GM13977 (cell line): ENCODE measurements at regions not wholly inside any gene's neighbourhood (a gene's known extent, or its start where the extent isn't known, plus 50 kb on each side); places are given as distances from the start of the nearest gene placed in this dataset.

ENCODE experiments used
- DNase-seq: peaks from one replicate; pipeline ENCODE4 v3.0.0; 2012; ENCODE audit warnings: low spot score
- CTCF ChIP-seq: IDR thresholded peaks from 2 replicates; pipeline ENCODE4 v1.5.1; 2012; ENCODE audit warnings: mild to moderate bottlenecking, control low read depth; ENCODE audit not compliant: insufficient read depth; ENCODE audit errors: extremely low read depth, missing control alignments
- in situ Hi-C: fragments of 300-500 bp; cut with MboI; formaldehyde crosslinking; loops from one replicate; pipeline ENCODE4 v1.12.0; 2022; ENCODE audit warnings: low sequenced_read_pairs, low pct_unique_long_range_greater_than_20kb, mixed read lengths, inconsistent platforms; ENCODE audit not compliant: unreplicated experiment

DNA sequence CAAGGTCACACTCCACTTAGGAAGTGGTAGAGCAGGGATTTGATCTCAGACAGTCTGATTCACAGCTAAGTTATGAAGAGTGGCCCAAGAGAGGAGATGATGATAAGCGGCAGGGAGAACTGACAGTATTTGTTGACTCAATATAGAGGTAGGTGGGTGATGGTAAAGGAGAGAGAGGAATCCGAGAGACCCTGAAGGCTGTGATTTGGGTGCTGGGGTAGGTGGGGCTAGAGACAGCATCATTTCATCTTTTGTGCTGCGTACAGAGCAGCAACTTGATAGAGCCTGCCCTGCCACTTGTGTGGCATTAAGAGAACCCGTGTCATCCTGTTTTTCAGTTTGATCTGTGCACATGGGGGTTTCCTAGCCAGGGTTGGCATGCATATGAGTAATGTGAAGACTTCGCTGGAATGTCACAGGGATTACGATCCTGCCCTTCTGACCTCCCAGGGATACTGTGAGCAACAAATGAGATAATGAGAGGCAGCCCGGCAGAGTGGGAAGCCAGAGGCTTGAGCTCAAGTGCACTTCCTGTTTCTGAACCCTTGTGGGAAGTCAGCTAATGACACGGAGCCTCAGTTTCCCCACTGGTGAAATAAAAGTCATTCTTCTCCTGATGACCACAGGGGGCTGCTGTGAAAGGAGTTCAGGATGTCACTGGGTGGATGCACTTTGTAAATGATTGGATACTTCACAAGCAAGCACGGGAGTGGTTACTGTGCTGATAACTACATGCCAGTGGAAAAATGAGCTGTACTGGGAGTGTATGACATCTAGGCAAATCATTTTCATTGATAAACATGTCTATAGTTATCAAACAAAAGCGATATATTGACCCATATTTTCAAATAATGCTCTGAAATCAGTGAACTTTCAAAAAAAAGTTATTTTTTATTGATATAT is 59.5 kb upstream of the IGF1 start:
- no peak for TF ChIP-seq CTCF
- no peak for DNase-seq
- in situ Hi-C loops, result no loop called here

DNA sequence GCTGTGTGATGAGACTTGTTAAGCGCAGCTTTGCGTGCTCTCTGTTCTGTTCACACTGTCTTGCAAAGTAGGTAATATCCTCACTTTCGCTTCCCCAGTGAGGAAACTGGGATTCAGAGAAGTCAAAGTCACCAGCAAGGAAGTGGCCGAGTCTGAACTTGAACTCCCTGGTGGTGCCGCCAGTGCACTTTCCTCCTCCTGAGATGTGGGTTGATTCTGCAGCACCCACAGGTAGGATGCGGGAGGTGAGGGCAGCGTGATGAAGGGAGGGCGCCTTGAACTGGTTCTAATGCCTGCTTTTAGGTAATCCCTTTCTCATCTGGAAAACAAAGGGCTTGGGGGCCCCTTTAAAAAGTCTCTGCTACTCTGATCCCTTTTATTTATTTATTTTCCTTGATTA is 54.9 kb upstream of the IGF1 start:
- in situ Hi-C loops, result no loop called here
- no peak for DNase-seq
- TF ChIP-seq CTCF, result no peak

DNA sequence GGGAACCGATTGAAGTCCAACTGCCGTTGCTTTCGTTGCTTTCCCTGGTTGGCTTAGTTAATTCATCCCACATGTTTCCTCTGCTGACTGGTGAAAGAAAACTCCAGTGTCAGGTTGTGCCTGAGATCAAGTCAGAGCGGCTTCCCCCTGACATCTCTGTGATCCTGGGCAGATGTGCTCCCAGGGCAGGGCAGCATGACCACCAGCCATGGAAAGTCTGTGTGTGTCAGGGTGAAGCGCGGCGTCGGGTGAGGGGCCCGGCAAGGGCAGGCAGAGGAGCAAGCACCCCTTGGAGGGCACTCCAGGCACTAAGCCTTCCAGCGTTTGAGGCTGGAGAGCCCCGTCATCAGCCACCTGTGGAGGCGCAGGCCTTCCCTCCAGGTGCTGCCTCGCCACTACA is 54.5 kb upstream of the IGF1 start:
- no peak for TF ChIP-seq CTCF
- in situ Hi-C loops, result no loop called here
- no peak for DNase-seq

GRCh38 chr12:102533483-102534215 is 53.3 kb upstream of the IGF1 start:
- in situ Hi-C loops, result no loop called here
- DNase-seq, result no peak
- no peak for TF ChIP-seq CTCF
